ENCODE measurements at regions not wholly inside any gene's neighbourhood (a gene's known extent, or its start where the extent isn't known, plus 50 kb on each side); places are given as distances from the start of the nearest gene placed in this dataset.
"Not testable (repeated sequence)": the region's sequence is repeated elsewhere in the genome, so short reads cannot be mapped to it uniquely, and the experiment has no call there.

DNA sequence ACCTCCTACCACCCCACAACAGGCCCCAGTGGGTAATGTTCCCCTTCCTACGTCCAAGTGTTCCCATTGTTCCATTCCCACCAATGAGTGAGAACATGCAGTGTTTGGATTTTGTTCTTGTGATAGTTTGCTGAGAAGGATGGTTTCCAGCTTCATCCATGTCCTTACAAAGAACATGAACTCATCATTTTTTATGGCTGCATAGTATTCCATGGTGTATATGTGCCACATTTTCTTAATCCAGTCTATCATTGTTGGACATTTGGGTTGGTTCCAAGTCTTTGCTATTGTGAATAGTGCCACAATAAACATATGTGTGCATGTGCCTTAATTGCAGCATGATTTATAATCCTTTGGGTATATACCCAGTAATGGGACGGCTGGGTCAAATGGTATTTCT is 81.6 kb downstream of the P2RY10 start:
- DNase-seq (ENCODE audit: low spot score), result not testable (repeated sequence)

DNA sequence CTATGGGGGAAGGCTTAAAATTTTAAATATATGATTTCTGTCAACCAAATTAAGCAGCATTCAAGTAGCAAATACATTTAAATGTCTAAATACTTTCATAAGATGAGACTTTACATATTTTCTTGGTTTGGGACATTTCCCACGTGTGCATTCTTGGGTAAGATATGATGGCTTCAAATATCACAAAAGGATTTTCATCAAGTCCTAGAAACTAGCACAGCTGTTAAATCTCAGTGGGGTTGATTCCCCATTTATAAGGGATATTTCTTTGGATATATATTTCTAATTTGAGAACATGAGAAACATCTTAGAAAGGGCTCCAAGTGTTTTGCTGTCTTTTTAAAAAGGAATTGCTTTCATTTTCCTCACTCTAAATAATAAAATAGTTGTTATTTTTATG is 90.2 kb downstream of the P2RY10 start:
- DNase-seq (ENCODE audit: low spot score), result no peak

DNA sequence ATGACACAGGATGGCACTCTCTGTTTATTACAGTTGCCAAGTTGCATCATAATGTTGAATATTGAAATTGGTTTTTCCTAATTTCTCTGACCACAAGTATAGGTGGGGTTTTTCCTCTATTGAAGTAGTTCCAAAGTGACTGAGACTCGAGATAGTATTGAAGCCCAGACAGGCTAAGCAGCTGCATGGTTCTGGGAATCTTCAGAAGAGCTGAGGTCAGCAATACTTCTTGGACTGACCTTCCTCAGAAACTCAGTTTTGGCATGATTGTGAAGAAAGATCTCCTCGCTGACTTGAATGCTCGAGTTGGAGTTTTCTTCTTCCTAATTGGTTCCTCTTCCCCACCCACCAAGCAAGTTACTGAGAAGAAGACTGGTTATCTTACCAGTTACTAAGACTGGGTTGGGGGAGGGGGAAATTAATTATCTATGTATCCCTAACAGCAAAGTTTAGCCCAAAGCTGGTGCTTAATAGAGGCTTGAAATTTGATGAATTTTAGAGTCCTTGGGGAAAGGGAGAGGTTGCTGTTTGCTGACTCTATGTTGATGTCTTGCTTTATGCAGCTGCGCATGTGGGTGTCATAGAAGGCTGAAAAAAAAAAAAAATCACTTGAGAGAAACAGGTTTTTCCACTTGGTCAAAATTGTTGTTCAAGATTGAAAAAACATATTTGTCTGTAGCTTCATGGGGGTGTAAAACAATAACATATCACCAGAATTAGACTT is 91.1 kb downstream of the P2RY10 start:
- no peak for DNase-seq (ENCODE audit: low spot score)

DNA sequence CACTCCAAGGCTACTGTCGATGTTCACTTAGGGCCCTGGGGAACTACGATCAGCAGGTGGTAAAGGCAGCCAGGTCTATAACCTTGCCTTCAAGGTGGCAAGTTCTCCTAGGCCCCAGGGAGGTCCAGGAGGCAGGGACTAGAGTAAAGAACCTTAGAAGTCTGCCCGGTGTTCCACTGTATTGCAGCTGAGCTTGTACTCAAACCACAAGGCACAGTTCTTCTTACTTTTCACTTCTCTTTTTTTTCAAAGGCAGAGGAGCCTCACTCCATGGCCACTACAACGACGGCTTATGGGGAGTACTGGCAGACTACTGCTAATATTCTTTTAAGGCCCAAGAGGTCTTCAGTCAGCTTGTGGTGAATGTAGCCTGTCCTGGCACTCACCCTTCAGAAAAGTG is 78.8 kb upstream of the GPR174 start:
- no peak for DNase-seq (ENCODE audit: low spot score)

DNA sequence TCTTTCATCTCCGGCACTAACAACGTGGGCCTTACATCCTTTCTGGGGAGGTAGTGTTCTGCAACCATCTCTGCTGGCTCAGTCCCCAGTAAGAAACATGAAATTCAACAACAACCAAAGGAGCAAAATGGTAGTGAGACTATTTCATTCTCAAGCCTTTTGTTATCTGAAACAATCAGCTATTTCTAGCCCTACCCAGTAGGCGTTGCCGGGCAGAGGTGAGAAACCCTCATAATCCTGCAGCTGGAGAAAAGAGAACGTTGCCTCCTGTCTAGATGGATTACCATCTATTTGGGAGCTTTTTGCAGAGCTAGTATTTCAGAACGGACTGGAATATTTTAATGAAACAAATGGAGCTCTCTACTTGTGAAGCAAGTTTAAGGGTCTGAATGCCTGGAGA is 66.4 kb upstream of the GPR174 start:
- DNase-seq (ENCODE audit: low spot score), result no peak

DNA sequence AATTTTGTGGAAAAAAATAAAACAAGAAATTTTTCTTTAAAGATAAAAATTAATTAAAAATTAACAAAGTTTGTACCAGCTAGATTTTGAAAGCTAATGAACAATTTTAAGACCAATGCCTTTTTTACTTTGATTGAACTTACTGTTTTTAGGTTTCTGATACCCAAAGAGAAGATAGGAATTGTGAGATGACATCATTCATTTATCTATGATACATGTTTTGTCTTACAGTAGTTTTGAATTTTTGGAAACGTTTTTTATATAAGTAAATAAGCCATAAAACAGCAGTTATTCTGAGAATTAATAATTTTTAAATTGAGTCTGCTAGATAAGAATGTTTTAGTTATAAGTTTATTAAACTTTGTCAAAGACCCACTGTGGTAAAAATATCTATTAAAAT is 65.0 kb upstream of the GPR174 start:
- no peak for DNase-seq (ENCODE audit: low spot score)

DNA sequence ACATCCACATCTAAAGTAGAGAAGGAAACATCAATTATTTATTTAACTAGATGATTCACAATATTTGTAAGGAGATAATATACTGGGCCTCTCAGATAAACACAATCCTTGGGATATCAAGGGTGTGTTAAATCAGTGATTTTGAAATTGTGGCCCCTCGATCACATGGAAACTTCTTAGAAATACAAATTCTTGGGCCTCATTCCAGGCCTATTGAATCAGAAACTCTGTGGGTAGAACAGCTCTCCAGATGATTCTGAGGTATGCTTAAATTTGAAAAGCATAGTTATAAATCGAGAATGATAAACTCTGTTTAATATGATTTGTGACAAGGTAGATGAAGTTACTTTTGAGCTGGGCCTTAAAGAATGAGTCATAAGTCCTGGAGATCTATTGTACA is 64.3 kb upstream of the GPR174 start:
- DNase-seq (ENCODE audit: low spot score), result no peak

DNA sequence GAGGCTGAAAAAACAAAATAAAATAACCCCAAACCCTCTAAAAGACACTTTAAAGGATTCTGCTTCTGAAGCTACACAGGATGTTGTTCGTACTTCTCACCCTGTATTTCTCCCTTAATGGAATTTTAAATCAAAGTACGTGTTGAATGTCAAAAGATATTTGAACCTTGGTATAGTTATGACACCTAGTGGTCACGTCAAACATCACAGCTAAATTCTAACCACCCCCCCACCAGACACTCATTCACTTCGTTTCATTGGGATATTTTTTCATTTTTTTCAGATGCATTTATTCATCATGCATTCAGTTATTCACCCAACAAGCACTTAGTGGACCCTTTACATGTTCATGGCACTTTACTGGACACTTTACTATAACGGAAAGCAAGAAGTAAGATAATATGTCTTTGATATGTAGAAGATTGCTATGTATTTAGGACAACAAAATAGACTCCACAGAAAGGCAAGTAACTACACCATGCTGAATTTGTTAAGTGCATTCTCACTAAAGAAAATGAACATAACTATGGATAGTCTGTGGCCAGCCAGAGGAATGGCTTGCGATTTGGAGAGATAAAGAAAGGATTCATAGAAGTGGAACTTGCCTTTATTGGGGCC is 62.5 kb upstream of the GPR174 start:
- peak; percentile 12 for DNase-seq (ENCODE audit: low spot score)

DNA sequence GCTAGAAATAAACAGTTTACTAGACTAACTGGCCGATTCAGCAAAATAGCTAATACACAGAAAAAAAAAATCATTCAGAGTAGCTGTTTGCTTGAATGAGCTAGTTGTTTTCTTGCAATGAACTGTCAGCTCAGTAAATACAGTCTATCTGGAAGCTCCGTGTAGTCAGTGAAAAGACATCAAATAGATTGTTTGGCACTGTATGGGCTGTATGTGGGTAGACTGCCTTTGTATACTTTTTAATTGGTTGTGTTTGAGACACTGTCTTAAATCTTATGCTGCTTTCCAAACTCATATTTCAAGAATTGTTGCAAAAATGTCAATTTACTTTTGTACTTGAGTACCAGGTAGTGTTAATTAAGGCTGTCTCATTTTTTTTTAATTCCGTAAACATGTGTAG is 61.6 kb upstream of the GPR174 start:
- DNase-seq (ENCODE audit: low spot score), result no peak

DNA sequence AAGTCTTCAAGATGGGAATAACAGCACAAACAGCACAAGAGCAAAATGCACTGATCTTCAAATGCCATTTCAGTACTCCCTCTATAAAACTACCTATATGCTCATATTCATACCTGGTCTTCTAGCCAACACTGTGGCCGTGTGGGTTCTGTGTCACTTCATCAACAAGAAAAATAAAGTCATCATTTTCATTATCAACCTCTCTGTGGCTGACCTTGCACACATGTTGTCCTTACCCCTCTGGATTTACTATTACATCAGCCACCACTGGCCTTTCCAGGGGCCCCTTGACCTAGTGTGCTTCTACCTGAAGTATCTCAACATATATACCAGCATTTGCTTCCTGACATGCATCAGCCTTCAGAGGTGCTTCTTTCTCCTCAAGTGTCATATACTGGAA is 59.6 kb upstream of the GPR174 start:
- no peak for DNase-seq (ENCODE audit: low spot score)

DNA sequence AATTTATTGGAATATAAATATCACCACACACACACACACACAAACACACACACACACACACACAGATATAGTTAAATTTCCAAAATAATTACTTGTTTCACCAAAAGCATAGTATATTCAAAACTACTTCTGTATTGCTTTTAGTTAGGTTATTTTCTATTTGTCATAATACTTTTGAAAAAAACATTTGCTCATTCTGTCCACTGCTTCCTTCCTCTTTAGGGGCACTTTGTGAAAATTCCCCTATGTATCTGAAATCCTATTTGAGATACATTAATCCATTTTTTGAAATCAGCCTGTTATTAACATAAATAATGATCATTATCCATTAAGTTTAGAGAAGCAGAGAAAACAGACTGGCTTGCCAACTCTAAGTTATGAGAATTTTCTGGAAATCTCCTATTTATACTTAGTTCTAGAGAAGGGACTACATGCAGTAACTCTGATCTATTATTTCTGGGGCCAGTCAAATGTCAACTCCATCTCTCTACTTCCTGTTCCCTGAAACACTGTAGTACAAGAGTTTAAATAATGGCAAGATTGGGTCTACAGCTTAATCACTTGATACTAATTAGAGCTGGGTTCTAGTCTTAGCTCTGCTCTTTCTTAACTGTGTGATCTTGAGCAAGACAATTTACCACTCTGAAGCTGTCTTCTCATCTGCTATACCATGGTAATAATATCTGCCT is 54.4 kb upstream of the GPR174 start:
- DNase-seq (ENCODE audit: low spot score), result no peak

DNA sequence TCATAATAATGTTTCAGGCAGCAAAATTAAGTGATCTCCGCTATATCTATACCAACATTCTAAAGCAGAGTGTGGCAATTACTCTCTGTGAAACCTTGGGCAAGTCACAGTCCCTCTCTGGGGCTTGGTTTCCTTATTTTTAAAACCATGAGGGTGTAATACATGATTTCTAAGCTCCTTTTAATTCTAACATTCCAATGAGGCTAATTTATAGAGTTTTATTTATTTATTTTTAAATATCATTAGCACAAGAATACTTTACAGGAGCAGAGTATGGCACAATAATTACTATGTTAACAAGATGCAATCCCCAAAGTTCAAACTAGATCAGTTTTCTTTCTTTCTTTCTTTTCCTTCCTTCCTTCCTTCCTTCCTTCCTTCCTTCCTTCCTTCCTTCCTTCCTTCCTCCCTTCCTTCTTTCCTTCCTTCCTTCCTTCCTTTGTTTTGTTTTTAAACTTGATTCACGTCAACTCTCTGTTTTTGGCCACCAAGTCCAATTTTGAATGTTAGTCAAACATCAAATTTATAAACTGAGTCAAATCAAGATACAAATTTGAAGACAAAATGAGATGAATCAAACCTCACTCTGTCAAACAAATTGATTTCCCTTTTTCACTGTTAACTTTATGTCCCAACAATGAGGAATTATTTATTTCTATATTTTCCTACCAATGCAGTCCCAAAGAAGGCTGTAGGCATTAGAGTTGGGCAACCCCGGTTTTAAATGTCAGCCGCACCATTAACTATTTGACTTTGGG is 50.2 kb upstream of the GPR174 start:
- DNase-seq (ENCODE audit: low spot score), result no peak

Measured in germinal center (tissue), 1 donor.